Peyer's patch (tissue), 4 donors: ENCODE measurements at regions not wholly inside any gene's neighbourhood (a gene's known extent, or its start where the extent isn't known, plus 50 kb on each side); places are given as distances from the start of the nearest gene placed in this dataset.

Source experiments
- DNase-seq, 3 donors: peaks; one replicate each; pipeline ENCODE4 v3.0.0-alpha.2; 2017 to 2019
- H3K27ac ChIP-seq, 4 donors: fragments of 200-600 bp; sonication (generic); one replicate each; pipeline ENCODE4 v1.5.1; 2016 to 2019
- H3K27me3 ChIP-seq, 2 donors: fragments of 200-600 bp; sonication (generic); one replicate each; pipeline ENCODE4 v1.5.1; 2019
- H3K36me3 ChIP-seq, 3 donors: fragments of 200-600 bp; sonication (generic); one replicate each; pipeline ENCODE4 v1.5.1; 2016 to 2019
- H3K4me1 ChIP-seq, 4 donors: fragments of 200-600 bp; sonication (generic); one replicate each; pipeline ENCODE4 v1.5.1; 2016 to 2019
- H3K4me3 ChIP-seq, 4 donors: fragments of 200-600 bp; sonication (generic); 1 replicate in 3 of 4; 2 replicates in 1 of 4; pipeline ENCODE4 v1.5.1; 2016 to 2019; ENCODE audit warnings: mild to moderate bottlenecking in 1 of 4
- H3K9me3 ChIP-seq, 4 donors: fragments of 200-600 bp; sonication (generic); one replicate each; pipeline ENCODE4 v1.5.1; 2016 to 2019; ENCODE audit warnings: mild to moderate bottlenecking in 1 of 4
- CTCF ChIP-seq, 6 experiments: fragments of 450-650 bp in 4 of 6; fragments of 200-600 bp in 2 of 6; sonication (generic) in 1 of 6; IDR thresholded peaks; one replicate each; pipeline ENCODE4 v1.5.1; 2017 to 2019; ENCODE audit warnings: antibody characterized with exemption in 6 of 6, mild to moderate bottlenecking in 3 of 6, moderate library complexity in 1 of 6
- POLR2A ChIP-seq, 2 donors: fragments of 450-650 bp; IDR thresholded peaks; one replicate each; pipeline ENCODE4 v1.5.1; 2017; ENCODE audit warnings: antibody characterized with exemption in 2 of 2, mild to moderate bottlenecking in 2 of 2, moderate library complexity in 2 of 2

- DNase-seq = peak in 1 of 3 donors; percentile 66
- peak overlapping the region in 3 of 4 donors; percentile 33 to 75 (median 67) for H3K27ac ChIP-seq
- TF ChIP-seq POLR2A (IDR thresholded peaks at IDR 0.05) = no peak
- TF ChIP-seq CTCF (IDR thresholded peaks at IDR 0.05) = no peak
Observed at GRCh38 chr9:18185196-18185595, 288.8 kb upstream of the ADAMTSL1 start.

GRCh38 chr9:18188971-18189370 lies 285.0 kb upstream of the ADAMTSL1 start:
- no peaks in the 10 kb centered on the region for H3K9me3 ChIP-seq
- no peak for TF ChIP-seq POLR2A (IDR thresholded peaks at IDR 0.05)
- no peak for TF ChIP-seq CTCF (IDR thresholded peaks at IDR 0.05)
- no peak overlapping the region for H3K27ac ChIP-seq
- DNase-seq = no peak
- H3K4me1 ChIP-seq = peaks cover 0 to 5% (median 0%) of the 10 kb centered on the region in 4 donors
- H3K4me3 ChIP-seq = no peak overlapping the region
- no peaks in the 10 kb centered on the region for H3K36me3 ChIP-seq
- H3K27me3 ChIP-seq = no peaks in the 10 kb centered on the region

More at GRCh38 chr9:18185196-18185595, 288.8 kb upstream of the ADAMTSL1 start:
- Histone ChIP-seq H3K36me3 (no peaks in the 10 kb centered on the region), H3K4me1 (peaks cover 0 to 5% (median 0%) of the 10 kb centered on the region in 4 donors), H3K4me3 (no peak overlapping the region), H3K9me3 (no peaks in the 10 kb centered on the region), H3K27me3 (no peaks in the 10 kb centered on the region)

- Histone ChIP-seq H3K27ac (no peak overlapping the region), H3K9me3 (no peaks in the 10 kb centered on the region), H3K27me3 (no peaks in the 10 kb centered on the region), H3K4me1 (no peaks in the 10 kb centered on the region), H3K4me3 (no peak overlapping the region), H3K36me3 (no peaks in the 10 kb centered on the region)
- TF ChIP-seq CTCF (IDR thresholded peaks at IDR 0.05) (no peak), POLR2A (IDR thresholded peaks at IDR 0.05) (no peak)
- no peak for DNase-seq
Observed at GRCh38 chr9:18189871-18190670, 283.9 kb upstream of the ADAMTSL1 start.

- no peak for DNase-seq
Observed at GRCh38 chr9:18190671-18191374, 283.1 kb upstream of the ADAMTSL1 start.

GRCh38 chr9:18194316-18194715 lies 279.6 kb upstream of the ADAMTSL1 start:
- Histone ChIP-seq H3K4me1 (no peaks in the 10 kb centered on the region), H3K9me3 (no peaks in the 10 kb centered on the region), H3K4me3 (no peak overlapping the region), H3K27me3 (no peaks in the 10 kb centered on the region), H3K27ac (no peak overlapping the region), H3K36me3 (no peaks in the 10 kb centered on the region)
- TF ChIP-seq CTCF (IDR thresholded peaks at IDR 0.05) = no peak
- TF ChIP-seq POLR2A (IDR thresholded peaks at IDR 0.05) = no peak
- DNase-seq = no peak

More at GRCh38 chr9:18190671-18191374, 283.1 kb upstream of the ADAMTSL1 start:
- no peak for TF ChIP-seq CTCF (IDR thresholded peaks at IDR 0.05)
- TF ChIP-seq POLR2A (IDR thresholded peaks at IDR 0.05) = no peak
- Histone ChIP-seq H3K9me3 (no peaks in the 10 kb centered on the region), H3K27ac (no peak overlapping the region), H3K27me3 (no peaks in the 10 kb centered on the region), H3K4me3 (no peak overlapping the region), H3K36me3 (no peaks in the 10 kb centered on the region), H3K4me1 (no peaks in the 10 kb centered on the region)
